Fibroblast of mammary gland (primary cell): ENCODE measurements at regions not wholly inside any gene's neighbourhood (a gene's known extent, or its start where the extent isn't known, plus 50 kb on each side); places are given as distances from the start of the nearest gene placed in this dataset.

ENCODE experiments used
- DNase-seq: peaks from one replicate; pipeline ENCODE4 v3.0.0-alpha.2; 2010; ENCODE audit warnings: low read depth
- H3K4me3 ChIP-seq: 2 replicates; pipeline ENCODE4 v1.5.1; 2011; ENCODE audit warnings: low read depth, mild to moderate bottlenecking, low read length, moderate library complexity; ENCODE audit not compliant: control insufficient read depth
- CTCF ChIP-seq: conservative IDR thresholded peaks from 2 replicates; pipeline ENCODE4 v1.5.1; 2011; ENCODE audit warnings: low read depth, low read length, inconsistent platforms; ENCODE audit not compliant: control insufficient read depth, insufficient read depth

GRCh38 chr16:76749780-76750375, 441.1 kb upstream of the MON1B start:
- H3K4me3 ChIP-seq: no peak overlapping the region
- no peak for TF ChIP-seq CTCF
- DNase-seq: no peak

- no peak for TF ChIP-seq CTCF
- no peak for DNase-seq
- H3K4me3 ChIP-seq: no peak overlapping the region
These were observed 435.5 kb upstream of the MON1B start for GRCh38 chr16:76755496-76755895.

- TF ChIP-seq CTCF: no peak
- DNase-seq: no peak
- no peak overlapping the region for H3K4me3 ChIP-seq
These were observed 434.6 kb upstream of the MON1B start for GRCh38 chr16:76756423-76756822.

- DNase-seq: peak; percentile 38
- TF ChIP-seq CTCF: no peak
- H3K4me3 ChIP-seq: no peak overlapping the region
These were observed 434.0 kb upstream of the MON1B start for GRCh38 chr16:76756951-76757350.

- no peak for DNase-seq
- H3K4me3 ChIP-seq: no peak overlapping the region
- no peak for TF ChIP-seq CTCF
These were observed 424.5 kb upstream of the MON1B start for GRCh38 chr16:76766538-76766937.

GRCh38 chr16:76768316-76768715, 422.7 kb upstream of the MON1B start:
- TF ChIP-seq CTCF: no peak
- no peak for DNase-seq
- no peak overlapping the region for H3K4me3 ChIP-seq

GRCh38 chr16:76768948-76769347, 422.0 kb upstream of the MON1B start:
- no peak for DNase-seq
- no peak overlapping the region for H3K4me3 ChIP-seq
- TF ChIP-seq CTCF: no peak
